Rectal smooth muscle tissue (tissue), 1 donor: ENCODE measurements at regions not wholly inside any gene's neighbourhood (a gene's known extent, or its start where the extent isn't known, plus 50 kb on each side); places are given as distances from the start of the nearest gene placed in this dataset.

ENCODE experiments used
- H3K27ac ChIP-seq: one replicate; pipeline ENCODE4 v1.7.0; 2013; ENCODE audit warnings: low read depth, low read length, inconsistent platforms
- H3K27me3 ChIP-seq: one replicate; pipeline ENCODE4 v1.7.0; 2013; ENCODE audit warnings: low read length; ENCODE audit not compliant: control insufficient read depth, insufficient read depth
- H3K36me3 ChIP-seq: one replicate; pipeline ENCODE4 v1.7.0; 2013; ENCODE audit warnings: low read length; ENCODE audit not compliant: control insufficient read depth, insufficient read depth
- H3K4me1 ChIP-seq: one replicate; pipeline ENCODE4 v1.7.0; 2013; ENCODE audit warnings: low read length; ENCODE audit not compliant: control insufficient read depth, insufficient read depth
- H3K4me3 ChIP-seq: one replicate; pipeline ENCODE4 v1.7.0; 2013; ENCODE audit warnings: low read length
- H3K9ac ChIP-seq: one replicate; pipeline ENCODE4 v1.7.0; 2013; ENCODE audit warnings: low read length

DNA sequence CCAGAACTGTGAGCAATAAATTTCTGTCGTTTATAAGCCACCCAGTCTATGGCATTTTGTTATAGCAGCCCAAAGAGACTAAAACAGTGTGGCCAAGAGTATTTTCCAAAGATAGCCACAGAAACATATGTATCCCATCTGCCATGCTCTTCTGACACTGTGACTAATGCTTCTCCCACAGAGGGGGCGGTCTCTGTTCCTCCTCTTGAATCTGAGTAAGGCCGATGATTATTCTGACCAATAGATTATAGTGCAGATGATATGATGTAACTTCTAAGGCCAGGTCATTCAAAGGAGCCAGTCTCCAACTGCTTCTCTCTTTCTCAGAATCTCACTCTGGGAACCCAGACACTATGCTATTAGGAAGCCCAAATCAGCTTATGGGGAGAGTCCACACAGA is 570.7 kb downstream of the BCOR start:
- Histone ChIP-seq H3K4me1 (no peaks in the 10 kb centered on the region), H3K4me3 (no peak overlapping the region), H3K36me3 (no peaks in the 10 kb centered on the region), H3K9ac (no peak overlapping the region), H3K27me3 (peaks cover 2% of the 10 kb centered on the region), H3K27ac (no peak overlapping the region)

- Histone ChIP-seq H3K4me3 (no peak overlapping the region), H3K4me1 (no peaks in the 10 kb centered on the region), H3K9ac (no peak overlapping the region), H3K27me3 (peaks cover 2% of the 10 kb centered on the region), H3K27ac (no peak overlapping the region), H3K36me3 (no peaks in the 10 kb centered on the region)
Measured at GRCh38 chrX:39528161-39528916, 569.4 kb downstream of the BCOR start.

DNA sequence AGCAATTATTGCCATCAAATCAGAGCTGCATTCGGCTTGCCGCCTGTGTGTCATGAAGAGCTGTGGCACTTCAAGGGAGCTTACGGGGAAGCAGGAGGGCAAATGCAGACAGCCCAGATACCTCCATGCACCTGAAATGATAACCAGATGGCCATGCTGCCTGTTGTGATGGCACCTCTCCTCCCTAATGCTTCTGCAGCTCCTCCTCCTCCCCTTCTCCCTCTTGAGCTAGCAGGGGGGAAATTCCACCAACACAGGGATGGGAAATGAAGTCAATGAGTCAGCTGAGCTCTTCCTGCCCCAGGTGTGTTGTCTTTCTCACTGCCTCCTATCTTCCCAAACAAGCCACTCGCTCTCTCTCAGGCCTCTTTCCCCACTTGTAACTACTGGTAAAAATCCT is 565.0 kb downstream of the BCOR start:
- Histone ChIP-seq H3K4me1 (no peaks in the 10 kb centered on the region), H3K36me3 (no peaks in the 10 kb centered on the region), H3K27me3 (peaks cover 2% of the 10 kb centered on the region), H3K27ac (no peak overlapping the region), H3K4me3 (no peak overlapping the region), H3K9ac (no peak overlapping the region)

DNA sequence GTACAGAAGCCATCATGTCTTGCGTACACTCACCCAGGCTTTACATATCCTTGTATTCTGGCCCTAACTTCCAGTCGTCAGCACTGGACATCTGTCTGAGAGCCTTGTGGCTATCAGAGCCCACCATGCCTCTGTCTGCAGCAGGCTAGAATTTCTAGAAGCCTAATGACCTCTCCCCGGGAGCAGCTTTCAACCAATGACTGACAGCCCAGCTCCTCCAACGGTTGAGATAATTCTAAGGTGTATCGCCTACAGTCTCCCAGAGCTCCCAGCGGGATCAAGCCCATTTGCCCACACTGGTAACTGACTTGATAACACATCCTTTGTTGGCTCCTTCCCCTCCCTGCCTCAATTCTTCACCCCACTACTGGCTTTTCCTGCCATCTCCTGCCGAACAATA is 562.8 kb downstream of the BCOR start:
- Histone ChIP-seq H3K36me3 (no peaks in the 10 kb centered on the region), H3K9ac (no peak overlapping the region), H3K27ac (no peak overlapping the region), H3K4me1 (no peaks in the 10 kb centered on the region), H3K27me3 (no peaks in the 10 kb centered on the region), H3K4me3 (no peak overlapping the region)

DNA sequence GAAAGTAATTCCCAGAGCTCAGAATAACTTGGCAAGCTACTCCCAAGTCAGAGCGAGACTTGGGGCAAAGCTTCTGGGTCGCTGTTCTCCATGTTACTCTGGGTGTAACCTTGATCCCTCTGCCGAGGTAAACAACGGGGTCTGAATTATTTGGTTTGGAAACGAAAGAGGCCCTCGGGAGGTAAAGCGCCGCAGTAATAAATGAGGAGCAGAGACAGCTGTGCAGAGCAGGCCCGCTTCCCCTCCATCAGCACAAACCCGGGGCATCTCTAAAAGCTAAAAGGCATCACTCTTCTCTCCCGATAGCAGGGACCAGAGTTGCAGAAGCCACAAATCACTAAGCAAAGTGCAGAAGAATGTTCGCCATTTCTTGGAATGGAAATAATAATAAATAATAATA is 561.5 kb downstream of the BCOR start:
- Histone ChIP-seq H3K27ac (no peak overlapping the region), H3K4me3 (no peak overlapping the region), H3K27me3 (no peaks in the 10 kb centered on the region), H3K36me3 (no peaks in the 10 kb centered on the region), H3K9ac (no peak overlapping the region), H3K4me1 (no peaks in the 10 kb centered on the region)

- H3K4me3 ChIP-seq, result no peak overlapping the region
- H3K27ac ChIP-seq, result no peak overlapping the region
- H3K27me3 ChIP-seq, result no peaks in the 10 kb centered on the region
- no peak overlapping the region for H3K9ac ChIP-seq
- no peaks in the 10 kb centered on the region for H3K4me1 ChIP-seq
- no peaks in the 10 kb centered on the region for H3K36me3 ChIP-seq
Measured at GRCh38 chrX:39541881-39542280, 555.9 kb downstream of the BCOR start.

GRCh38 chrX:39542316-39542715 is 555.4 kb downstream of the BCOR start:
- no peaks in the 10 kb centered on the region for H3K4me1 ChIP-seq
- no peaks in the 10 kb centered on the region for H3K27me3 ChIP-seq
- no peaks in the 10 kb centered on the region for H3K36me3 ChIP-seq
- no peak overlapping the region for H3K9ac ChIP-seq
- no peak overlapping the region for H3K27ac ChIP-seq
- no peak overlapping the region for H3K4me3 ChIP-seq

DNA sequence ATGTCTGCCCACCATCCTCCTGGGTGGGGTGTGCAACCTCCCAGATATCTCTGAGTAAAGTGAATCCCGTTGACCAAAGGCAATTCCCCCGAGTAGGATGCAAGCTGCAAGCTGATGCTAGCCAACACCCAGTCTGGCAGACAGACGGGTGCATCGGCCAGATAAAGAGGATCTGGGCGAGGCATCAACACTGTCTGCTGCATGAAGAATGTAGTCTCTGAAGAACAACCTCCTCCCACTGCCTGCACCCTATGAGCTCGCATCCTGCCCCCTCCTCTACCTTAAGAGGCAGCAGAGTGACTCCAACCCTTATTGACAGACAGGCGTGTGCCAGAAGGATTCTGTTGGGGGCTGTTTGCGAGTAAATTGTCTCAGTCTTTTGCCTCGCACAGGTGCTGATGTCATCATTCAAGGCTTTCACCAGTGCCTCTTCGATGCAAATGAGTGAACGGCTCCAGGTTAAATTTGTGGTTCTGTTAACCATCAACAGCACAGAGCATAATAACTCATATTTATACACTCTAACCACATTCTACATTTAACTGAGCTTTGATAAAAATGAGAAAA is 546.9 kb downstream of the BCOR start:
- H3K27me3 ChIP-seq, result peaks cover 2% of the 10 kb centered on the region
- H3K4me1 ChIP-seq, result no peaks in the 10 kb centered on the region
- no peak overlapping the region for H3K4me3 ChIP-seq
- no peaks in the 10 kb centered on the region for H3K36me3 ChIP-seq
- no peak overlapping the region for H3K9ac ChIP-seq
- no peak overlapping the region for H3K27ac ChIP-seq

DNA sequence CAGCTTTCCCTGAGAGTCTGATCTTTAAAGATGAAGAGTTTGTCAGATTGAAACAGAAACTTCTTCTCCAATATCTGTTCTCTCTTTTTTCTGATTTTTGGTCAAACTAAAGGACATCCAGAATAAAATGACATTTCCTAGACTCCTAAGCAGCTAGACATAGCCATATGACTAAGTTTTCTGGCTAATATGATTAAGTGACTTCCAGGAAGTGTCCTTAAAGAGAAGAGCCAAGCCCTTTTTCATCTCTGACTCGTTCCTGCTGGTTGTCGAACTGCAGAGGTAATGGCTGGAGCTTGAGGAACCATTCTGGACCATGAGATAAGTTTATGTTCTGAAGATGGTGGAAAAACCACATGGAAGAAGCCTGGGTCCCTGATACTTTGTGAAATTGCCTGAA is 546.0 kb downstream of the BCOR start:
- H3K4me1 ChIP-seq, result no peaks in the 10 kb centered on the region
- H3K36me3 ChIP-seq, result no peaks in the 10 kb centered on the region
- H3K4me3 ChIP-seq, result no peak overlapping the region
- H3K27ac ChIP-seq, result no peak overlapping the region
- H3K9ac ChIP-seq, result no peak overlapping the region
- peaks cover 2% of the 10 kb centered on the region for H3K27me3 ChIP-seq

DNA sequence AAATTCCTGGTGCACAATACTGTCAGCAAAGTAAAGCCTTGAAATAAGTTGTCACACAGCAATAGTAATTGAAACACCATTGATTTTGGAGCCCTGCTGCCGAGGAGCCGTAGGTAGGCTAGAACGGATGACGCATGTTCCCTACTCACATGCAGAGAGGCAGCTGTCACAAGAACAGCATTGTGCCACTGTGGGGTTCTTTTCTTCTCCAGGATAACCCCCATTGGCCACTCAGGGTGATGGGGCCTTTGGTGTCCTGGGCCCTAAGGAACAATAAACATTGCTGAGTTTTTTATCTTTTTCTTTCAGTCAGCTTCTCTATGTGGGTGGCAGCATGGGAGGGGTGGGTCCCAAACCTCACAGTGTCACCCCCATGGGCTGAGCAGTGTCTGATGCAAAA is 542.3 kb downstream of the BCOR start:
- Histone ChIP-seq H3K27ac (no peak overlapping the region), H3K4me1 (no peaks in the 10 kb centered on the region), H3K9ac (no peak overlapping the region)

GRCh38 chrX:39556056-39556455 is 541.7 kb downstream of the BCOR start:
- no peaks in the 10 kb centered on the region for H3K4me1 ChIP-seq
- H3K4me3 ChIP-seq, result no peak overlapping the region
- H3K27ac ChIP-seq, result no peak overlapping the region
- H3K9ac ChIP-seq, result no peak overlapping the region
- peaks cover 6% of the 10 kb centered on the region for H3K27me3 ChIP-seq
- no peaks in the 10 kb centered on the region for H3K36me3 ChIP-seq

More for the DNA sequence above, 542.3 kb downstream of the BCOR start:
- Histone ChIP-seq H3K4me3 (no peak overlapping the region), H3K36me3 (no peaks in the 10 kb centered on the region), H3K27me3 (peaks cover 6% of the 10 kb centered on the region)

DNA sequence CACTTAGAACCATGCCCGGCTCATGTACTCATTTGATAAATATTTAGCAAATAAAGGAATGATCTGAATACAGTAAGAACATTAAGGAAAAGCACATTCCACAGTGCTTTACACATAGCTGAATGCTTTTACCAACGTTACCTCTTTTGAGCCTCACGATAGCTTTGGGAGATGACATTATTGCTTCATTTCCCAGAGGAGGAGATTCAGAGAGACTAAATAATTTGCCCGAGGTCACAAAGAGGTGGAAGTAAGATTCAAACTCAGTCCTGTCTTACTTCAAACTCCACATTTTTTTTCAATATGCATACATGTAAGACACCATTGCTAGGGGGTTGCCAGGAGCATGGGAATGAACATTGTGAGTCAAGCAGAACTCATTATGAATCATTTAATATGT is 538.5 kb downstream of the BCOR start:
- Histone ChIP-seq H3K27me3 (peaks cover 4% of the 10 kb centered on the region), H3K27ac (no peak overlapping the region), H3K4me3 (no peak overlapping the region), H3K36me3 (no peaks in the 10 kb centered on the region), H3K9ac (no peak overlapping the region), H3K4me1 (no peaks in the 10 kb centered on the region)

DNA sequence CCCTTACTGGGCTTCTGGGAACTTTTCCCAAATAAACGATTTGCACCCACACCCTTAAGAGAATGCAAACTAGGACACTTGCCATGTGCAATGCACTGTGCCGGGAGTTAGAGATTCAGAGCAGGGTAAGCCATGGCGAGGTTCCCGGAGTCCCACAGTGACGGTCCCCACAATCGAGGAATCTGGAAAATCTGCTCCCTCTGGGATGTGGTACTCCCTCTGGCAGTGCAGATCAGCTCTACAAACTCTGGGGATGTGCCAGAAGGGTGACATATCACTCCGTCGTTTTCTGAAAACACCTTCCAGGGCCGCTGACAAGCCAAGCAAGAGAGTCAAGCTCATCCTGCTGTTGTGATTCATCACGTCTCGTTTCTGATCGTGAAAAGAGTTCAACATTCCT is 537.5 kb downstream of the BCOR start:
- H3K27me3 ChIP-seq, result peaks cover 4% of the 10 kb centered on the region

More for the DNA sequence above, 537.5 kb downstream of the BCOR start:
- no peaks in the 10 kb centered on the region for H3K36me3 ChIP-seq
- H3K4me1 ChIP-seq, result no peaks in the 10 kb centered on the region
- no peak overlapping the region for H3K27ac ChIP-seq
- H3K9ac ChIP-seq, result no peak overlapping the region
- H3K4me3 ChIP-seq, result no peak overlapping the region
